GM10266 (cell line): ENCODE measurements at regions not wholly inside any gene's neighbourhood (a gene's known extent, or its start where the extent isn't known, plus 50 kb on each side); places are given as distances from the start of the nearest gene placed in this dataset.

Experiments used
- DNase-seq: peaks from one replicate; pipeline ENCODE4 v3.0.0; 2012; ENCODE audit errors: extremely low spot score
- CTCF ChIP-seq: IDR thresholded peaks from 2 replicates; pipeline ENCODE4 v1.5.1; 2012; ENCODE audit warnings: mild to moderate bottlenecking, low read depth; ENCODE audit not compliant: control insufficient read depth, insufficient read depth; ENCODE audit errors: missing control alignments

- DNase-seq: no peak
These were observed 742.7 kb upstream of the ZNF608 start for GRCh38 chr5:125489146-125489545.

GRCh38 chr5:125491986-125492492, 745.6 kb upstream of the ZNF608 start:
- DNase-seq: no peak
- no peak for TF ChIP-seq CTCF

More at GRCh38 chr5:125489146-125489545, 742.7 kb upstream of the ZNF608 start:
- TF ChIP-seq CTCF: no peak

GRCh38 chr5:125492977-125493376, 746.5 kb upstream of the ZNF608 start:
- DNase-seq: no peak
- no peak for TF ChIP-seq CTCF

- no peak for TF ChIP-seq CTCF
- no peak for DNase-seq
These were observed 750.0 kb upstream of the ZNF608 start for GRCh38 chr5:125496393-125496792.

GRCh38 chr5:125497651-125498050, 751.2 kb upstream of the ZNF608 start:
- TF ChIP-seq CTCF: no peak
- no peak for DNase-seq

- no peak for TF ChIP-seq CTCF
- no peak for DNase-seq
These were observed 753.3 kb upstream of the ZNF608 start for GRCh38 chr5:125499636-125500332.

GRCh38 chr5:125501396-125501795, 755.0 kb upstream of the ZNF608 start:
- no peak for TF ChIP-seq CTCF

More at GRCh38 chr5:125501396-125501795, 755.0 kb upstream of the ZNF608 start:
- DNase-seq: no peak
